ENCODE measurements at regions not wholly inside any gene's neighbourhood (a gene's known extent, or its start where the extent isn't known, plus 50 kb on each side); places are given as distances from the start of the nearest gene placed in this dataset.

GRCh38 chr3:72219752-72220151 is 434.8 kb upstream of the PROK2 start:
- no peak for DNase-seq

- DNase-seq: no peak
Observed at GRCh38 chr3:72217570-72217969, 432.6 kb upstream of the PROK2 start.

DNA sequence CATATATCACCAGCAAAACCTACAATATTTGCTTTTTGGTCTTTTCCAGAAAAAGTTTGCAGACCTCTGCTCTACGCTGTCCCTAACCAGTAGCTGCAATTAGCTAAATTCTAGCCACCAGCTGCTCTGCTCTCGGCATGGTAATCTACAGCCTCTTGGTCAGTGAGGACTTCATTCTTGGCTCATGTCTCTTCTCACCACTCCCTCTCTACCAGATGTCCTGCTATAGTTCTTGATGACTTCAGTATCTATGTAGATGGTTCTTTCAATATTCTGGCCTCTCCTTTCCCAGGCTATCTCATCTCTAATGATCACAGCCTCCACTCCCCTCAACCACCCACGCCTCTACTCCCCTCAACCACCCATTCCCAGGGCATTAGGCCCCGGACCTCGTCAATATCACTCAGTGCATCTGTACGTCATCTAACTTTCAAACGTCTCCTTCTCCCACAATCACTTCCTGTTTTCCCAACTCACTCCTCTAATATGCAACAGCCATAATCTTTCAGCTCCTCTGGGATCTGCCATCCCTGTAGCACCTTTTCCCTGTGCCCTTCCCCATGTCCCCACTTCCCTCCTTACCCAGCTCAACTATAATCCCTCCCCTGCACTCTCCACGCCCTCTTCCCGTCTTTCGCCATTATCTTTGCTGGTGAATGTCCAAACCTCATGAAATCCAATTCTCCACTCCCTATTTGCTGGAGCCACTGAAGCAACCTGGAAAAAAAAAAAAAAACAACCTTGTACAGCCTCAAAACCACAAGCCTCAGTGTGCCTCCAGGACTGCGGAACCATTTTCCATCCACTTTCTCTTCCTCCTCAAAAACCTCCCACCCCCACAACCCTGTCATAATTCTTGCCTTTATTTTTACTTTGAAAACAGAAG is 429.4 kb upstream of the PROK2 start:
- DNase-seq: no peak

- DNase-seq: no peak
Observed at GRCh38 chr3:72213296-72214065, 428.5 kb upstream of the PROK2 start.

DNA sequence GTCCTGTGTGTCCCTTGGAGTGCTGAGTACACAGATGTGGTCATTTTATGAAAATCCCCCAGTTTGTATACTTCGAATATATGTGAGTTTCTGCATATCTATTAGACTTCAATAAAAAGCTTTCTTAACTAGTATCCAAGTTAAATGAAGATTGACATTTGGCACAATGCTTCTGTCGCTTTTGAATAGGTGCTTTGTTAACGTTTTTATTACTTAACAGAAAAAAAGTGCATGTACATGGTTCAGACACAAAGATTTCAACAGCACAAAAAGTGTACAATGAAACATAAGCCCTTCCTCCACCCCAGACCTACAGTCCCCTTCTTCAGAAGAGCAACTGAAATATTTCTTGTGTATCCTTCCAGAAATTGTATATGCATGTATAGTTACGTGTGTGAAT is 427.4 kb upstream of the PROK2 start:
- no peak for DNase-seq

DNA sequence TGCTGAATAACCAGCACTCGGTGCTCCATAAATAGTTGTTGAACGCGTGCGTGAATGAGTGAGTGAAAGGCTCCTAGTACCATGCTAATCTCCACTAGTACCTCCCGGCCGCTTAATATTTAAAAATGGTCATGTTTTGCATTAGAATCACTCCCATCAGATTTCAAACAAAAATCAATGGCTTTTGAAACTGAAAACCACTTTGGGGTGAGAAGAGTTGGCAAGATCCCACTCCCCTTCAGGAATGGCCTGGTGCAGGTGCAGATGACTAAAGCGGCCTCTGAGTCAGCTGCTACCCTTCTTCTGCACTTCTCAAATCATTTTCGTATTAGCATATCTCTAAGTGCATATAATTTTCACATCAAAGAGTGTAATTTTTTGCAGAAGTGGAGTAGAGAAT is 425.3 kb upstream of the PROK2 start:
- no peak for DNase-seq

DNA sequence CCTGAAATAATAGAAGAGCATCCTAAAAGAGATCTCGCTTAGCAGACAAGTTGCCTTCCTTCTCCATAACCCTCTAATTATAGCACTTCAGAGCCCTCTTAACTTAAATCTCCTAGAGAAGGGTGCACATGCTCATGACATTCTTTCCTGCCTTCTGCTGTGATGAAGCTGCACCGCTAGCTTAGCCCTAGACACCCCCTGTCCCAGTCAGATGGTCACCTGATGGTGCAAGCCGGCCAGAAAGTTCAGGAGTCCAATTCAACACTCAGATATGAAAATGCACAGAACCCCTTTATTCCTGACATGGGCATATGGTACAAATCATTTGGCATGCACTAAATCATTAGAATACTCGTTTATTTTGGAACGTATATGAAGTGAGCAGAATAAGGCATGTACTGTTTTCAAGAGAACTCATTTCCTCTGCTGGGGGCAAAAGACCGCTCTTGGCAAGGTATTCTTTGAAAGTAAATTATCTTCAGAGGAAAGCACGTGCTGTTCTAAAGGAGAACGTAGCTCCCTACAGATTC is 420.4 kb upstream of the PROK2 start:
- no peak for DNase-seq

DNA sequence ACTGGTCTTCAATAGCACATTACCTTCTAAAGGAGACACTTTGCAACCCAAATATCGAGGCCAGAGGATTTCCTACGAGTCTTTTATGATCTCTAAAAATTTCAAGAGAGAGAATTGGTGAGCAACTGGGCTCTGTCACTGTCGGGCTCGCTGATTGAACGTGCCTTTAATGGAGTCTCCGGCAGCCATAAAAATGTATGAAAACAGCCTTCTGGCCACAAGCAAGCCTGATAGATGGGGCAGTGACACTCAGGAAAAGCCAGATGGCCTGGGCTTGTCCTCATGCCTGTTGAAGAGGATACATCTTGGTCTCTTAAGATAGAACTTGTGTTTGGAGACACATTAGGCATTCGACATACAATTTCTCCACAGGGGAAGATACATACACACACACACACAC is 419.5 kb upstream of the PROK2 start:
- no peak for DNase-seq

- no peak for DNase-seq
Observed at GRCh38 chr3:72203613-72204349, 418.8 kb upstream of the PROK2 start.

- no peak for DNase-seq
Observed at GRCh38 chr3:72203105-72203504, 418.2 kb upstream of the PROK2 start.

DNA sequence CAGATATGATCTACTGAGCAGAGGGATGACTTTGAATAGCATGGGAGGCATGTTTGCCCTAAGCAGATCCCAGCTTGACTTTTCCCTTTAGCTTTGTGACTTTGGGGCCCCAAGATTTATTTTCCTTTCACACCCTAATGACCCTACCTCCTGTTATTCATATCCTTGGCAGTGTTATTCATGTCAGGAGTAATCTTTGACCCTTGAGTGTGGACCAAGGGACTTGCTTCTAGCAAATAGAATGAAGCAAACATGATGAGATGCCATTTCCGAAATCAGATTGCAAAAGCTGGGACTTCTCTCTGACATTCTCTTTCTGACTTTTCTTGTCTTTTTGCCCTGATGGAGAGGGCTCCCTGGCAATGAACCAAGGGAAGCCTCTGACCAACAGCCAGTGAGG is 415.4 kb upstream of the PROK2 start:
- DNase-seq: no peak

GRCh38 chr3:72199530-72199929 is 414.6 kb upstream of the PROK2 start:
- DNase-seq: no peak

DNA sequence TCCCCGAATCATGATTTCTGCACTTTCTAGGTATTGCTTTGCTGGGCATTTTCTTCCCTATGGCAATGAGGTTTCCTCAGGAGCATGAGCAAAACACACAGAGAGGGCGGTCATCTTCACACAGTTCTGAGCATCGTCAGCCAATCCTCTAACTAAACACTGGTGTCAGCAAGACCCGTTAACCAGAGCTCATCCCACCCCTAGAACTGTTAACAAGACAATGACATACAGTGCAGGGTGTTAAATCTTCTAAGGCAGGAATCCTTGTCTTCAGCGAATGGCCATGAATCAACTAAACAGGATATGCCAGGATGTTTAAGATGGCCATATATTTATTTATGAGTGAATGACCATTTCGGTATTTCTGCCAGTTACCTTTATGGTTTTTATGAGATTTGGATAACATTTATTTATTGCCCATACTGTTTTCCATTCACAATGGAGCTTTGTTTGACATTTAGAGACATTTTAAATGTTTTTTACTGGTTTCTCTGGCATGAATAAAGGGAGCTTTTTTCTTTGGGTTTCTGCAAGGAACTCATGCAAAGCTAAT is 411.5 kb upstream of the PROK2 start:
- DNase-seq: no peak

- DNase-seq: no peak
Observed at GRCh38 chr3:72195895-72196294, 410.9 kb upstream of the PROK2 start.

DNA sequence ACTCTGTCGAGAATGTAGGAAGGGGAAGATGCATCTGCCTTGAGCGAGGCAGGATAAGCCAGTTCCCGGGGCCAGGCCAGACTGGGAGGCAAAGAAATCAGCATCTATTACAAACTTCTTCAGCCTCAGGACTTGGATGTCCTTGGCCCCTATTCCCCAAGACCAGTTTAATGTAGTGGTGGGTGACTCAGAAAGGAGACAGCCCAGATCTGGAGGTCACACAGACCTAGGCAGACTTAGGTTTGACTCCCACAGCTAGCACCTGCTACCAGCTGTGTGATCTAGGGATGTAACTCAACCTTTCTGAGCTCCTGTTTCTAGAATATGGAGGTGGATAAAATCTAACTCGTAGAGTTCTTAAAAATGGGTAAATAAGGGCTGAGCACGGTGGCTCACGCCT is 409.5 kb upstream of the PROK2 start:
- DNase-seq: no peak

GRCh38 chr3:72193771-72194430 is 409.0 kb upstream of the PROK2 start:
- no peak for DNase-seq

DNA sequence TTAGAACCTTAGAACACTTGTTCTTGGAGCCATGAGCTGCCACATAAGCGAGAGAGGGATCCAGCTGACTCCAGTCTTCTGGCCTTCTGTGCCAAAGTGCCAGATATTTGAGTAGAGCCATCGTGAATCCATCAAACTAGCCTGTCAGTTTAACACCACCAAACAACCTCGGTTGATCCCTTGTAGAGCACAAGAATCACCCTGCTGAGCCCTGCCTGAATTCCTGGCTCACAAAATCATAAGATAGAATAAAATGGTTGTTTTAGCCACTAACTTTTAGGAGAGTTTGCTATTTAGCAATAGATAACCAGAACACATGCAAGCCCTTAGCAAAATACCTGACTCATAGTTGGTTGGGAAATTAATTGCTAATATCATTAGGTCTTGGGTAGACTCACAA is 407.6 kb upstream of the PROK2 start:
- DNase-seq: no peak

- no peak for DNase-seq
Observed at GRCh38 chr3:72191209-72191960, 406.4 kb upstream of the PROK2 start.

- no peak for DNase-seq
Observed at GRCh38 chr3:72190050-72190449, 405.1 kb upstream of the PROK2 start.

- no peak for DNase-seq
Observed at GRCh38 chr3:72189339-72189738, 404.4 kb upstream of the PROK2 start.

GRCh38 chr3:72188536-72188935 is 403.6 kb upstream of the PROK2 start:
- no peak for DNase-seq

- no peak for DNase-seq
Observed at GRCh38 chr3:72187131-72187530, 402.2 kb upstream of the PROK2 start.

Measured in activated CD4-positive, alpha-beta T cell treated with anti-CD3 and anti-CD28 coated beads, Interleukin-2, amount 50 U/mL, for 1 hour (primary cell).